GM12891 (cell line): ENCODE measurements at regions not wholly inside any gene's neighbourhood (a gene's known extent, or its start where the extent isn't known, plus 50 kb on each side); places are given as distances from the start of the nearest gene placed in this dataset.

ENCODE experiments used
- DNase-seq: peaks from one replicate; pipeline ENCODE4 v3.0.0; 2011; ENCODE audit warnings: low spot score; ENCODE audit not compliant: insufficient read length
- FAIRE-seq: peaks from 2 replicates; lab custom pipeline; 2011; peaks lifted over from hg19 to GRCh38; lab: Jason Lieb, UNC
- PAX5 ChIP-seq: IDR thresholded peaks from 2 replicates; pipeline ENCODE4 v1.6.1; 2011; ENCODE audit warnings: low read length, moderate library complexity, mild to moderate bottlenecking; ENCODE audit not compliant: insufficient read depth, severe bottlenecking
- POLR2A ChIP-seq: IDR thresholded peaks from 2 replicates; pipeline ENCODE4 v1.6.1; 2011; ENCODE audit warnings: low read depth, low read length, control low read depth
- POLR2AphosphoS5 ChIP-seq: IDR thresholded peaks from 2 replicates; pipeline ENCODE4 v1.6.1; 2011; ENCODE audit warnings: low read depth, low read length, control low read depth
- POU2F2 ChIP-seq: IDR thresholded peaks from 2 replicates; pipeline ENCODE4 v1.6.1; 2011; ENCODE audit warnings: low read depth, mild to moderate bottlenecking, control low read depth, low read length, moderate library complexity
- SPI1 ChIP-seq: IDR thresholded peaks from 2 replicates; pipeline ENCODE4 v1.6.1; 2011; ENCODE audit warnings: low read depth, low read length, control low read depth
- TAF1 ChIP-seq: IDR thresholded peaks from 2 replicates; pipeline ENCODE4 v1.6.1; 2011; ENCODE audit warnings: low read depth, low read length, control low read depth

DNA sequence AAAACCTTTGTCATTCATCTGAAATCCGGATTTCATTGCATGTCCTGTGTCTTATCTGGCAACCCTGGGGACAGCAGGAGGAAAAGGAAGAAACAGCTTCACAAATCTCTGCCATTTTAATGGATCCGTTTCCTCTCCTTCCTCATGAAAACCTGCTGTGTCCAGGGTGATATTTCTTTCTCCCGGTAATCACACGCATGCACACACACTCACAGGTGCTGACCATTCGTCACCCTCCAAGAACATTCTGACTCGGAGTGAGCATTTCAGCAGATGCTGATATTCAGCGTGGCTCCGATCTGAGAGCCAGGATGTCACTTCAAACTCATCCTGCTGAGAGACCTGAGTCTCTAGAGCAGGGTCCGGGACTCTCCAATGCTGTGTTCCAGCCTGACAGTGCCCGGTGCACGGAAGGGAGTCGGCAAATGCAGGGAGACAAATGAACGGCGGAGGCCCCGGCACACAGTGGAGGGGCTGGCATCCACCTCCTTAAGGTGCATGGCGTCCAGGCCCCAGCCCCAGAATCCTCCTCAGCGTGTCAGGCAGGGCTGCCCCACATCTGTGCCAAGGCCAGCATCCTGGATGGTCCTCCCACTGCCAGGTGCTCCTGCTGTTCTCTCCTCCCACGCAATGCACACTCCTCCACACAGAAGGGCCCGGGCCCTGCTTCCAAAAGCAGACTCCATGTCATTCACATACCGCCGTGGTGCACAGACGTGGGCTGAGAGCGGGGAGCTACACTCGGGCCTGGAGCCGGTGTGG lies 70.7 kb downstream of the RBFOX3 start:
- DNase-seq (no peak), FAIRE-seq (no peak)
- no peak for TF ChIP-seq POU2F2
- no peak for TF ChIP-seq POLR2A
- TF ChIP-seq PAX5 = no peak
- no peak for TF ChIP-seq POLR2AphosphoS5
- no peak for TF ChIP-seq TAF1
- no peak for TF ChIP-seq SPI1

DNA sequence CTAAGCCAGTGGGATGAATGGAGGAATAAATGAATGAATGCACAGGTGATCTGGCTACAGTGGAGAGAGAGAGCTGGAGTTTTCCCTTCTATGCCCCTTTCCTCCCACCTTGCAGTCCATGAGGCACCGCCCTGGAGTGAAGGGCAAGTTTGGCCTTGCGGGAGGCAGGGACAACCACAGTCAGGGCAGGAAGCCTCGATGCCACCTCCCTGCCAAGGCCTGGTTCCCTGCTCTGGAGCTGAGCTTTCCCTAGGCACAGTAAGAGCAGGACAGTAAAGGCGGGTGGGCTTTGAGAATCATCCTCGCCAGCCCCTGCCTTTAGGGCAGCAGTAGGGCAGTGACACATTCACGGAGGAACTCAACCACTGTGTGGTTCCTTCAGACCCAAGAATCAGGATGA lies 72.6 kb downstream of the RBFOX3 start:
- FAIRE-seq (no peak), DNase-seq (no peak)
- TF ChIP-seq POU2F2 (no peak), TAF1 (no peak), PAX5 (no peak)

DNA sequence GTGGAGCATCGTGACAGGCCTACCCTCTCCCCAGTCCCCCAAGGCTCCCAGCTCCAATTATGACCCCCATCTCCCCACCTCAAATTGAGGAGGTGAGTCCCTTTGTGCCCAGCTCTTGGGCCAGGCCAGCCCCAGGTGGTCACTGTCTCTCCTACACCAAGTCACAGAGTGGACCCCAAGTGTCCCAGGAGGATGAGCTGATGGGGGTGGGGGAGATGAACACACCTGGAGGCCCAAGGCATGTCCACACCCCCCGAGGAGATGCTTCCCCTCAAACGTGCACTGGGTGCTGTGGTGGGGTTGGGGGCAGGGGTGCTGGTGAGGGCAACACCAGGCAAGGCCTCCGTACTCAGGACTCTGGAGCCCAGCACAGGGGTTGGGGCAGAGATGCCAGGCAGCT lies 73.2 kb downstream of the RBFOX3 start:
- TF ChIP-seq PAX5 (no peak), POLR2A (no peak)
- no peak for FAIRE-seq
- no peak for DNase-seq

GRCh38 chr17:79537061-79537460 lies 73.8 kb downstream of the RBFOX3 start:
- TF ChIP-seq POLR2A (no peak), POLR2AphosphoS5 (no peak), SPI1 (no peak), TAF1 (no peak), POU2F2 (no peak), PAX5 (no peak)
- FAIRE-seq (no peak), DNase-seq (no peak)

DNA sequence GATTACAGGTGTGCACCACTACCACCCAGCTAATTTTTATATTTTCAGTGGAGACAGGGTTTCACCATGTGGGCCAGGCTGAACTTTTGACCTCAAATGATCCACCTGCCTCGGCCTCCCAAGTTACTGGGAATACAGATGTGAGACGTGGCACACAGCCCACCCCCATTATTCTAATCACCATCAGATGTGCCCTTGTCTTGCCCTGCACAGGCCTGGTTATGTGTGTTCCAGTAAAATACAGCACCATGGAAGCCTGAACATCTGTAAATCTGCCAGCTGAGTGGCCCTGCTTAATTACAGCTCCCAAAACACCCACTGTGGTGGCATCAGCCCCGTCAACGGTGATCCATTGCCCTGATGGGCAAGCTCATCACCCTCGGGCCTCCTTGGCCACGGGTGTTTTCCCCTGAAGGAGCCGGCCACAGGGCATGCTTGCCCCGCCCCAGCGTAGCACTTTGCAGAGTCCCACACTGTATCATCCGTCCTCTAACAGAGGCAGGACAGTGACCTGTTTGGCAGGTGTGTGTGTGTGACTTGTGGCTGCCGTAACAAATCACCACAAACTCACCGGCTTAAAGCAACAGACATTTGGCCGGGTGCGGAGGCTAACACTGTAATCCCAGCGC lies 74.5 kb downstream of the RBFOX3 start:
- DNase-seq (no peak), FAIRE-seq (no peak)
- TF ChIP-seq POU2F2 = no peak
- TF ChIP-seq POLR2AphosphoS5 = no peak
- no peak for TF ChIP-seq PAX5
- no peak for TF ChIP-seq SPI1
- no peak for TF ChIP-seq TAF1
- TF ChIP-seq POLR2A = no peak

GRCh38 chr17:79535728-79536025 lies 75.2 kb downstream of the RBFOX3 start:
- DNase-seq (no peak), FAIRE-seq (no peak)
- TF ChIP-seq SPI1 = no peak
- no peak for TF ChIP-seq POLR2AphosphoS5
- no peak for TF ChIP-seq PAX5
- TF ChIP-seq POLR2A = no peak
- TF ChIP-seq TAF1 = no peak
- no peak for TF ChIP-seq POU2F2

DNA sequence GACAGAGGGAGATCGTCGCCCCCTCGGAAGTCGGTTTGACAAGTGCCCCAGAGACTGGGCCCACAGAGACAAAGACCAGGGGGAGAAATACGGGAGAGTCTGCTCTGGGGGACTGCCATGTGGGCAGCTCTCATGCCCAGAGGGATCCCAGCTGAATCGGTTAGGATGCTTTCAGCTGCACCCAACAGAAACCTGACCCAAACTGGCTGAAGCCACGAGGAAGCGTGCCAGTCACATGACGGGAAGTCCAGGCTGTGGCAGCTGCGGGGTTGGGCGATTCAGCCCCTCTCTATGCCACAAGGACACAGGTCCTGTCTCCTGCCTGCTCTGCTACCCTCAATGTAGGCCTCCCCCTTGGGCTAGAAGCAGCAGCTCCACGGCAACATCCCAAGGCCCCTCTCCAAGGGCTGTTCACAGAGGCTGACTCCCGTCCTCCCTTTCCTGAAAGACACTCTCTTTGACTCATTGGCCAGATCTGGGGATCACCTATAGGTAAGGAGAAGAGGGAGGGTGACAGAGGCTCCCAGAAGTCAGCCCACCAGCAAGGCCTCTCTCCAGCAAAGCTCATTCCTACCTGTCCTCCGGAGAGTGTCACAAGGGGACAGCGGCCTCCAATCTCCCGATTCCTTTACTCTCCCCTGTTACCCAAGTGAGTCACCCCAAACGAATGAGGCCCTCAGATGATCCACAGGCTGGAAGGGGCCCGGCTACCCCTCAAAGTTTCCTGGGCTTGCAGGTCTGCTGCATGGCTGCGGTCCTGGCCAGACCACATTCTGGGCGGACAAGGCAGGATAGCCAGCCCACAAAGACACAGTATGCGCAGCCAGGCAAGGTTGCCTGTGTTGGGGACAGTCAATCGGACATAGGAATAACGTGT lies 75.8 kb downstream of the RBFOX3 start:
- no peak for TF ChIP-seq SPI1
- no peak for DNase-seq
- no peak for FAIRE-seq

- TF ChIP-seq SPI1 (no peak), PAX5 (no peak), POLR2AphosphoS5 (no peak), POLR2A (no peak), POU2F2 (no peak), TAF1 (no peak)
- FAIRE-seq (no peak), DNase-seq (no peak)
Measured at GRCh38 chr17:79534111-79534510, 76.7 kb downstream of the RBFOX3 start.

GRCh38 chr17:79533116-79533515 lies 77.7 kb downstream of the RBFOX3 start:
- TF ChIP-seq PAX5 (no peak), POU2F2 (no peak), SPI1 (no peak), POLR2AphosphoS5 (no peak), POLR2A (no peak), TAF1 (no peak)
- FAIRE-seq = no peak
- no peak for DNase-seq

DNA sequence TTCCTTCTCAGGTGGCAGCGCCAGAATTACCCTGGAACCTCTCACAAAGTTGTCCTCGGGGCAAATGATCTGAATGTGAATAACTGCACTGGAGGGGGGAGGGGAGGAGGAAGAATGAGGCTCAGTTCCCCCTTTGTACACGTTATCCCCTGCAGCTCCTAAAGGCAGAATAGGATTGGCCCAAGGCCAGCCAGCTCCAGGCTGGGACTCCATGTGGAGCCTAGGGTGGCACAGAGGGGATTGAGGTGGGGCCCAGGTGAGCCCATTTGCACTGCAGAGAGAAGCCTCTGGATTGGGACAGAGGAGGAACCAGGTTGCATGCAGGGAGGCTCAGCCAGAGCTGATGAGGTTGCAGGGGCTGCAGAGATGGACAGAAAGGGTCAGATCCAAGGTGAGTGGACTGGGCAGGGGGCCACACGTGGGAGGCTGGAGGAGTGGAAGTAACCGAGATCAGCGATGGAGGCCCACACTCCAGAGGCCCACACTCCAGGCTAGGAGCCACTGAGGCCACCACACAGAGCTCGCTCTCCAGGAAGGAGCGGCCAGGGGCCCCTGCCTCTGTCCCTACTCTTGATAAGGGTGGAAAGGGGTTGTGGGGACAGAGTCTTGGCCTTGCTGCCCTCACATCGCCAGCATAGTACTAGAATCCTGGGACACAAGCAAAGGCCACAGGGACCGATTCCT lies 78.6 kb downstream of the RBFOX3 start:
- FAIRE-seq = no peak
- TF ChIP-seq POU2F2 (no peak), POLR2AphosphoS5 (no peak), TAF1 (no peak), PAX5 (no peak), POLR2A (no peak), SPI1 (no peak)
- DNase-seq = no peak
